Epidermal melanocyte (primary cell): ENCODE measurements at regions not wholly inside any gene's neighbourhood (a gene's known extent, or its start where the extent isn't known, plus 50 kb on each side); places are given as distances from the start of the nearest gene placed in this dataset.

Experiments
- DNase-seq: peaks from one replicate; pipeline ENCODE4 v3.0.0; 2011; ENCODE audit warnings: low spot score; ENCODE audit not compliant: insufficient read length

DNA sequence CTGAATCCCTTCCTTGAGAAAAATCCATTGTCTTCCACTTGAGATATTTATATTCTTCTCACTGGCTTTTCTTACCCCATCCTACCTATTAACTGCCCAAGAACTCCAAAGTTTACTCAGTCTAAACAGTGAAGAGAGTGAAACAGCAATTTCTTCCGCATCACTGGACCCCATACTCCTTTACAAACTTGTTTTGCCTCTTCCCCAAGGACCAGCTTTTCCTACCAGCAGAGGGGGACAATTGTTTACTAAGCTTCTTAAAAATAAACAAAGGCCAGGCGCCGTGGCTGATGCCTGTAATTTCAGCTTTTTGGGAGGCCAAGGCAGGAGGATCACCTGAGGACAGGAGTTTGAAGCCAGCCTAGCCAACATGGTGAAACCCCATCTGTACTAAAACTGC, 52.0 kb downstream of the LRATD1 start:
- no peak for DNase-seq

DNA sequence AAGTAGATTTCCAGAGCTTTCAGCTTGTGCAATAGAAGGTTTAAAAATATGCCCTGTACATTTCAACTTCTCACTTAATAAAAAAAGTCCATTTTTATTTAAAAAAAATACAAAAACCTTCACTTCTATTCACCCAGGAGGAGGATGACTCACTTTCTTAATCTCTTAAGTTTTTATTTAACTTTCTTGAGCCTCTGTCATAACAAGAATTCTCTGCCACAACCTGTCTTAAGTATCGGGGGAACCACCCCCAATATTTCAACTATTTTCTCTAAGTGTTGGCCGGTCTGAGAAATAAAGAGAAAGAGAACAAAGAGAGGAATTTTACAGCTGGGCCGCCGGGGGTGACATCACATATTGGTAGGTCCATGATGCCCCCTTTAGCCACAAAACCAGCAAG, 58.4 kb downstream of the LRATD1 start:
- DNase-seq, result no peak

DNA sequence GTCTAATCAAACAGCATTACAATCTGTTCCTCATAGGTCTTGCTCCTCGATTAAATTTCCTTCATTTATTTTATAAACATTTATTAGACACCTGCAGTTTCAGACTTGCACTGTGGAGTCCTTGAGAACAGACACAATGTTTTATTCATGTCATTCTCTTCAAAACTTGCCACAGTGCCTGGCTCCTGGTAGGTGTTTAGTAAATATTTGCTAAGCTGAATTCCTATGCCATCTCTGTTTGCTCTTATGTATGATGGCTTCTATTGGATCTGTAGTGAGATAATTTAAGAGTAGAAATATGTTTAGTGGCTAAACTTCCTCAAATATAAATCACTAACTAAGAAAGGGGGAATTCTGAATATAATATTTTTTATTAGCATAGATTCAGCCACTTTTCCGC, 61.4 kb downstream of the LRATD1 start:
- no peak for DNase-seq

DNA sequence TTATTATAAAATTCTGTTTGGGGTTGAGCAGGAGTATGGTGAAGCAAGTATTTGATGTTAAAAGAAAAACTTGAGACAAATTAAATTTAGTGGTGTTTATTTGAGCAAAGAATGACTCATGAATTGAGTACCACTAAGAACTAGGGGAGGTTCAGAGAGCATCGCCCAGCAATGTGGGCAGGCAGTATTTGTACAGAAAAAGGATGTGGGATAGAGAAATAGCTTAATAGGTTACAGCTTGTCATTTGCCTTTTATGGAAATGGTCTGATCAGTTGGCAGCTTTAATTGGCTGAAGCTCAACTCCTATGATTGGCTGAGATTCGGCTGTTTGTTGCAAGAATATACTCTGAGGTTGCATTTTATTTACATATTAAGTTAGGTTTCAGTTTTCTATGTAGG, 68.2 kb downstream of the LRATD1 start:
- no peak for DNase-seq

DNA sequence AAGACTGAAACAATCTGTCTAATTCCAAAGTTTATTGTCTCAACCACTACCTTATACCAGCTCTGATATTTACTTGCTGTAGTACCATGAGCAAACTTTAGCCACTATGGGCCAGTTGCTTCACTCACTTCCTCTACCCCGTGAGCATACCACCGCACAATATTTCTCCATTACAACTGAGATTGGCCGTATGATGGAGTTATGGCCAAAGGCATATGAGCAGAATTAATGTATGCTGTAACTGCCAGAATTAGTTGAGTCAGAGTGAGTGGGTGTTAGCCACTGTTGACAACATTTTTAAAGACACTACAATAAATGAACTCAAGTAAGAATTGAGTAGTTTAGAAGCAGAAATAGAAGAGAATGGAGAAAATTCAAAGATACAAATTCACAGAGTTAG, 69.7 kb downstream of the LRATD1 start:
- DNase-seq, result no peak

DNA sequence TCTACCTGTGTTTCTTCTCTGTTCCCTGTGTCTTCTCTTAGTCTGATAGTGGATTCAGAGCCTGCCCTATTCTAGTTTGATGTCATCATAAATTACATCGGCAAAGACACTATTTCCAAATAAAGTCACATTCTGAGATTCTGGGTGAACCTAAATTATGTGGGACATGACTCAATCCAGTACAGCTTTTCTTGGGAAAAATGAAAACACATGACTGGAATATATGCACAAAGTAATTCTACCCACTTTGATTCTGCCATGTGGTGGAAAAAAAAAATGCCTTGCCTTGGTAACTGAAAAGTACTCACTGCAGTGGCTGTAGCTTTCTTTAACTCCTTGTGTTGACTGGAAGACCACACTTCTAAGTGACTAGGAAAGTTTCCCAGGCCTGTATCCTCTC, 73.7 kb downstream of the LRATD1 start:
- no peak for DNase-seq

DNA sequence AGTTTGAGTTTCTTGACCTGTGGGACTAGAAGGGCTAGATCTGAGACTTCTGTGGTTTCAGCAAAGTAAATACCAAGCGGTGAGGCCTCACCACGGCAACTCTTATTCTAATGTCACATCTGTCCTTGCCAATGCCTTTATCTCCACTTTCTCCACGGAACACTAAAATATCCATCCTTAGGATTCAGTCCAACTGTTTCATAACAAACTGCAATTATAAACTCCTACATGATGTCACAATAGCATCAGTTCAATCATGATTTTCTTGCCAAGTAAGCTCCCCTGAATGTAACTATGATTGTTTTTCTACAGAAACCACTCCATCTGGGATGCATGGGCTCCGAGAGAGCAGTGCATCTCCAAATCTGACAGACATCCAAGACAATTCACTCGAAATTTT, 79.6 kb downstream of the LRATD1 start:
- DNase-seq, result no peak

DNA sequence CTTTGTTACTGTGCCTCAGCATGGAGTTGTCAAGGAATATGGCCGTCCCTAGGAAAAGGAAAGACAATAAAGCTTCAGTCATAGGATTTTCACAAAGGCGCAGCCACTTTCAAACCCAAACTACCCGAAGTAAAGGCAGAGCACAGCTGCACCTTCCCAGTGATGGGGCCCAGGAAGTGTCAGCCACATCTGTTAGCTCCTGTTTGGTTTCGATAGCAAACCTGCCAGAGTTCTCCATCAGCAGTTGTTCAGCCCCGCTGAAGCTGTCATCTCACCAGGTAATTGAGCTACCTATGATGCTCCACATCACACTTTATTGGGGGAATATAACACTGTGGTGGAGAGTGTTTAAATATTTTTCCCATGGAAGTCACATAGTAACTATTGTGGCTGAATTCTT, 80.7 kb downstream of the LRATD1 start:
- DNase-seq, result no peak

DNA sequence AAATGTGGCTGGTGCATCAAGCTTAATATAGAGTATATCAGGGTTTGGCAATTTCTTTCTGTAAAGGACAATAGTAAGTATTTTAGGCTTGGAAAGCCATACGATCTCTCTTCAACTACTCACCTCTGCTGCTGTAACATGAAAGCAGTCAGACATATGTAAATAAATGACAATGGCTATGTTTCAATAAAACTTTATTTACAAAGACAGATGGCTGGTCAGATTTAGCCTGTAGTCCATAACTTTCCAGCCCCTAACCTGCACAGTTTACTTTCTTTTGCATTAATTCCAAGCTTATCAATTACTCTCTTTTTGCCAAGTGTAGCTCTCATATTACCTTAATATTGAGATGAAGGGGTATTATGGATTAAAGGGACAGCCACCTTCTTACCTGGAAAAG, 83.1 kb downstream of the LRATD1 start:
- no peak for DNase-seq

DNA sequence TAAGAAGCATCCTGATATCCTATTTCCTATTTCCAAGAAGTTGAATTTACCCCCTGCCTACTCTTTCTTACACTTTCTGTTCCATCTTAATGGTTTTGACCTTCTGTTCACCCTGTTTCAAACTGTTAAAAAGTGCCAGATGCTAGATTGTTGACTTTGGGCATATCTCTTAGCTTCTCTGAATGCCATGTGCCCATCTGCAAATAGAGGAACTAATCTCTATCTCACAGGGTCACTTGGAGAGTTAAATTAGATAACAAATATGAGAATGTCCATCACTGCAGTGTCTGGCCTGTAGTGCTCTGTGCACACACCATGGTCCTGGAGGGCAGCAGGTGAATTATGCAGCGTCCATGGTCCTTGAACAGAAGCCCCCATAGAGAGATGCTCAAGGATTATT, 83.8 kb downstream of the LRATD1 start:
- no peak for DNase-seq

DNA sequence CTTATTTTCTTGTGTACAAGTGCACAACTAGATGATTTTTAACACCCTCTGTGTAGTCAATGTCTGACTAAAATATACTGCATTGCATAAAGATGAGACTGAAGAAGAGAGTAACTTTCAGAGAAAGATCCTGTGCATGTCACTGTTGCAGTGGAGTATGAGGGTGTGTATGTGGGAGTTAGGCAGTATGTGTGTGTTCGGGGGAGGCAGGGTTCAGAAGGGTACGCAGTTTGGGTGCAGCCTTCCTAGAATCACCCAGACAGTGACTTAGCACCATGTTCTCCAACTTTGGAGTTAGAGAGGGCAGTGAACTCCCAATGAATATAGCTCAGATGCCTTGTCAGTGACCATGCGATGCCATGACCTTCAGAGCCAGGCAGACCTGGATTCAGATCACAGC, 84.6 kb downstream of the LRATD1 start:
- no peak for DNase-seq

DNA sequence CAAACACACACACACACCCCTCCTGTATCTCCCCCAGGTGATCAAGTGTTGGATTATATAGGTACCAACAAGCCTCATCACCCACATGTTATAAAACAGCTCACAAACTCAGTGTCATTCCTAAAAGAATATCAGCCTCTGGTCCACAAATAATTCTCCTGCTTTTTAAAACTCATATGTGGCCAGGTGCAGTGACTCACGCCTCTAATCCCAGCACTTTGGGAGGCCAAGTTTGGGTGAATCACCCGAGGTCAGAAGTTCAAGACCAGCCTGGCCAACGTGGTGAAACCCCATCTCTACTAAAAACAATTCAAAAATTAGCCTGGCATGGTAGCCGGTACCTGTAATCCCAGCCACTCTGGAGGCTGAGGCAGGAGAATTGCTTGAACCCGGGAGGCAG, 87.8 kb downstream of the LRATD1 start:
- DNase-seq, result no peak

DNA sequence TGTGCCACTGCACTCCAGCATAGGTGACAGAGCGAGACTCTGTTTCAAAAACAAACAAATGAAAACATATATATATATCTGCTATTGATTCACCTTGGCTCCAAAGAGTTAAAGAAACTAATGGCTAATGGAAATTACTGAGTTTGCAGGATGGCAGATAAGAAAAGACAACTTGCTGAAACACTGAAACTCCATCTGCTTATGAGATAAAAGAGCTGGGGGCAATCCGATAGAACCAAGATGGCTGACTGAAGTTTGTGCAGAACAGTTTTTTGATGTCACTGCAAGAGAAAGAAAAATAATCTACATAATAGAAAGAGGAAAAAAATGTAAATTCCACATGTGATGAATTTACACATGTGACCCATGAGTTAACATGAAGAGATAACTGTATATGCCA, 88.2 kb downstream of the LRATD1 start:
- DNase-seq, result no peak

DNA sequence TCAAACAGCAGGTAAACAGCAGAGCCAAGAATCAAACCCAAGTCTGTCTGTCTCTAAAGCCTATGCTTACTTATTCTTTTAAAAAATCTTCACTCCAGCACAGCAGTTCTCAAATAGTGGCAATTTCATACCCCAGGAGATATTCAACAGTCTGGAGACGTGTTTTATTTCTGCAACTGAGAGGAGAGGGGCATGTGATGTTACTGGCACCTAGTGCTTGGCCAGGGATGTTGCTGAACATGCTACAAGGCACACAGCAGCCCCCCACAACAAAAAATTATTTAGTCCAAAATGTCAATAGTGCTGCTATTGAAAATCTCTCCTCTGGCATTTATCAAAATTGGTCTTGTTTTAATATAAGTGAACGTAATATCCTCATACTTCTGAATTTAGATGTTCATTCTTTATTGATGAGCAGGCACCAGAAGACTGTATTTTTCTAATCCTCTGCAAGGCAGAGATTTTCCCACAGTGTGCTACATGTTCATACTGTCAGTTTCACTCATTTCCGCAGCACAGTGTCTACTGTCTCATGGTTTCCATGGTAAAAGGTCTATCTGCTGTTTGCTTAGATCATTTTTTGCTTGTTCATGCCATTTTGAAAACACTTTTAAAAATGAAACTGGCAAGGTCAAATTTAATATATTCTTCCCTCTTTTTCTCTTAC, 90.5 kb downstream of the LRATD1 start:
- DNase-seq, result no peak

DNA sequence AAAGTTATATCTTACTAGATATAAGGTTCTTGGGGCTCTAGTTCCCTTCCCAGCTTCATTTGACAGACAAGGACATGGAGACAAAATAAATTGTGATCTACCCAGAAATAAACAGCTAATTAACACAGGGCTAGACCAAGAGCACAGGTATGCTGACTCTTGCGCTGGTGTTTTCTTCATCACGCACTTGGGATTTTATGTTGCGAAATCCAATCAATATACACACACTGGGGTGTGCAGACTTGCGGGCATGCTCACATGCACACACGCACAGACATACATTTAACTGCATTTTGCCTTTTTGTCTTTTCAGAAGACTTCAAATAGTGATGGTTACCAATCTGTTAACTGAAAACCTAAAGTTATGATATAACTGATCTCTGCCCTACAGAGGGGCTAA, 91.2 kb downstream of the LRATD1 start:
- no peak for DNase-seq

DNA sequence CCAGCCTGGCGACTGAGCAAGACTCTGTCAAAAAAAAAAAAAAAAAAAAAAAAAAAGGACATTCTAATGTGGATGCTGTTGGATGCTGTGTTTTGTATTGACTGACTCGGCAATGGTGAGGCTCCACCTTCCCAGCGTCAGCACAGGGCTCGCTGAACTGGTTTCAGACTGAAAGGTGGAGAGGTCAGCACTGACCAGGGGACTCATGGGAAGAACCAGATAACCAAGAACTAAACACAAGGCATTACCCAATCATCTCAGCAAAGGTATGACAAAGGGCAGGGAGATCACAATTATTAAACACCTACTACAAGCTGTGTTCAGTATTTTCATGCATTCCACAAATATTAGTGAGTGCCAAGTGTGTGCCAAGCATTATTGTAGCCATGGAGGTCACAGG, 103.2 kb downstream of the LRATD1 start:
- DNase-seq, result no peak

DNA sequence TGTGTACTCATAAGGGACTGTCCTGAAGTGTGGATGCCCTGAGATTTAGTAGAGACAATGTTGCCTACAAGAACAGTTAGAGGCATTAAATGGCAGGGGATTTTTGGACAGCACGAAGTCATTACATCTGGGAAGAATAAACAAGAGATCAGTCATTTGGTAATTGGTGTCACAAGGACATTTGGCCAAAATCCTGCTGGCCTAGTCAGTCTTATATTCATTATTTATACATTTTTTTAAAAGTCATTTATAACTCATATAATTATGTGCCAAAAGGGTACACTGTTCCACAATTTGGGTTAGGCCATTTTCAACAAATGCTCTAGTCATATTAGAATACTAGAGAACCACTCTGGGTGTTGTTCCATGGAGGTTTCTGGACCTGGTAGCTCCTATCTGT, 104.7 kb downstream of the LRATD1 start:
- no peak for DNase-seq

DNA sequence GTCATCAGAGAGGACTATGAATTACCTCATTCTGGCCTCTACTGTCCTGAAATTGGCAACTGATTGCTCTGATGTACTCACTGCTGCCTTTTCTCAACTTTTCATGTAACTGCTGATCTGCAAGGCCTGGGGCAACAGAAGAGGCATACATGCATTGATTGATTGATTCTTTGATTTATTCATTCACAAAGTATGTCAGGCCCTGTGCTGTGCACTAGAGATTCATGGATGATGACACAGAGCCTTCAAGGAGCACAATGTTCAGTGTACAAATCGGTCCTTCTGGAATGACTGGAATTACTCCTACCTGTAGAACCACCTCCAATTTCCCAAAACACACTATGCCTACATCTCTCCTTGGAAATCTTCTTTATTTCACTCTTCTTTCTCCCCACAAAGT, 111.3 kb downstream of the LRATD1 start:
- no peak for DNase-seq

DNA sequence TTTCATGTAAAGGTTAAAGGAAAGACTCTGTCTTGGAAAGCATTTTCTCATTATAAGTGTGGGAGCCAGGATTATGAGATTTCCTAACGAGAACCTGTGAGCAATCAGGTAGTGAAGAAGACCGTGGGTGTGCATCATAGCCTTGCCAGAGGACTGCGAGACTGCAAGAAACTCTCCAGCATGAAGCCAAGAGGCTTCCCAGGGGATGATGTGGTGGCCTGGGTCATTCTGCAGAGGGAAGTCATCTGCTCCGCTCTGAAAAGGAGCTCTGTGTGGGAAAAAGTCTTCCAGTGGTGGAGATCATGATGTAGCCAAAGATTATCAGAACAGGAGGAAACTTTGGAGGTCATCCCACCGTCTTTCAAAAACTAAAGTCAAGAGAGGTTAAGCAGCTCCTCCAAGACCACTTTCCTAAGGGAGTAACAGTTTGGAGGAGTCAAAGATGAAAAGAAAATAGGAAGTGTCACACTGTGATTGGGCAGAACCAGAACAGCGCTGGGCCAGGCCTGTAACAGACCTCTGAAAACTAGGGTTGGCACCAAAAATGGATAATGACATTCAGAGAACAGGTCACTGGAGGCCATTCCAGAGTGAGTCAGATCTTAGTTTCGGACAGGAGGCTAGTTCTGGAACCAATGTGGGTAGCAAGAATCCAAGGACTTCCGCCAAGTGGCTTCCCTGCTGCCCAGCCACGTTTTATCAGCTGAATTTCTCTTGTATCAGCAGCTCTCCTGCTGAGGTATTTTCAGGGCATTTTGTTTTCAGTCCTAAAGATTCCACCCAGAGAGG, 113.0 kb downstream of the LRATD1 start:
- DNase-seq, result no peak

DNA sequence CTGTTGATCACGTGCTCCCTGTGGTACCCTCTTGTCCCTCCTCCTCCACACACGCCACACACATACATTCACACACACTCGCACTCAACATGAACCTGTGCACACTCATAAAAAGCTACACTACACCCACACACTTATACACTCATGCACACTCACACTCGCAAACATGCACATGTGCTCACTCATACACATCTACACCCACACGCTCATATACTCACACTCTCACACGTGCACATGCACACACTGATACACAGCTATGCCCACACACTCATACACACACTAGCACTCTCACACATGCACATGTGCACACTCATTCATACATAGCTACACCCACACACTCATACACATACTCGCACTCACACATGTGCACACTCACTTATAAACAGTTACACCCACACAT, 113.6 kb downstream of the LRATD1 start:
- no peak for DNase-seq

DNA sequence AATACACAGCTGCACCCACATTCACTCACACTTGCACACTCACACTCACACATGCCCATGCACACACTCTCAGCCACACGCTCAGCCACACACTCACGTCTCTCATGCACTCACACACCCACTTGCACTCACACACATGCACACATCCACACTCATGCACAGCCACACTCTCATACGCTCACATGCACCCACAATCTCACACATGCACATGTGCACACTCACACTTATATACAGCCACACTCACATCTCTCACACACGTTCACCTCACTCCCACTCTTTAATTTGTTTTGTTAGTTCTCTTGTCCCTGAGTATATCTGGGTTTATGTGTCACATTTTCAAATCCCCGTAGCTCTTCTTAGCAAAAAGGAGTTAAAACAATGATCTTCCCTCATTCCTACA, 114.9 kb downstream of the LRATD1 start:
- DNase-seq, result no peak

DNA sequence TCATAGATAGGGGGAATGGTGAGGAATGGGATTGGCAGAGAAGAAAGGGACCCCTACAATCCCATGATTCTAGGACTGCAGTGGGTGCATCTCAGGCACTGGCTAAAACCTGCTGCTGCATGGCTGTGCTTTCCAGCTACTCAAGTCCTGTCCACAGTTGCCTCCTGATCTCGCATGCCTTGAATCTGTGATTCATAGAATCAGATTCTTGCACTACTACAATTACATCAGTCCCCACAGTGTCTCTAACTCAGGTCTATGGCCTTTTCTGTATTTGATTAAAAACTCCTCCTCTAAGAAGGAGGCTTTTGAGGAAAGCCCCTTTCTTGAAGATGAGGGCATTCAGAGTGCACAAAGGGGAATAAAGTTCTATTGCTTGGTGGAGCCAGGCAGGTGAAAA, 117.4 kb downstream of the LRATD1 start:
- no peak for DNase-seq

DNA sequence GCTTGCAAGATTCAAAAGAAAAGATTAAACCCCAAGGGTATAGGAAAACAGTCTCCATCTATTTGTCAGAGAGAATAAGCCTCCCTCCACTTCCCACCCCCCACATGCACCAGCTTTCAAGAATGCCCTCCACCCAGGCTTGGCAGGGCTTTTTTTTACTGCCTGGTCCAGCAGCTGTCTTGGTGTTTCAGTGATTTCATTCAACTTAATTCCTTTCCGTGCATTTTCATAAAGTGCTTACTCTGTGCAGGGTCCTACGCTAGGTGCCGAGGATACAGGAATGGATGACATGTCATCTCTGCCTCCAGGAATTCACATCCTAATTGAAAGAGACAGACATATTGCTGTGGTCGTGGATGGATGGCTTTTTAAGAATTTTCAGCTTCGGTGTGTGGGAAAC, 117.9 kb downstream of the LRATD1 start:
- no peak for DNase-seq
